Anterior cingulate cortex (tissue), 58 donors: ENCODE measurements at regions not wholly inside any gene's neighbourhood (a gene's known extent, or its start where the extent isn't known, plus 50 kb on each side); places are given as distances from the start of the nearest gene placed in this dataset.

Experiments used
- DNase-seq, 58 donors: peaks; one replicate each; lab custom pipeline; 2025; lab: John Stamatoyannopoulos, UW

DNA sequence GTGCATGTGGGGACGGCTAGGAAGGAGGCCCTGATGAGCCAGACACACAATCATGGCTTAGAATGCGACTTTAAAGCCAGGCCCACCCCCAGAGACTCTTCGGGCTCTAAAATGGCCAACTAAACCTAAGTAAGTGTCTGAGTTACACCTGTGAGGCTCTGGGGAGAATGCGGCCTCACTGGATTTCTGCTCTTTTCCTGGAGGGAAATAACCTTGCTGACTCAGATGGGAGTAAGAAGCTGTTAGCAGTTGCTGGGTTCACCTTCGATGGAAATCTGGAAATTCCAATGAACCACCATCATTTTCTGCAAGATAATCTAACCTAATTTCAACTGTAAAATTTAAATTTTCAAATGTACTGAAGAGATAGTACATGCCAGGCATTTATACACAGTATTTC is 97.6 kb upstream of the MAML3 start:
- DNase-seq, result no peak

DNA sequence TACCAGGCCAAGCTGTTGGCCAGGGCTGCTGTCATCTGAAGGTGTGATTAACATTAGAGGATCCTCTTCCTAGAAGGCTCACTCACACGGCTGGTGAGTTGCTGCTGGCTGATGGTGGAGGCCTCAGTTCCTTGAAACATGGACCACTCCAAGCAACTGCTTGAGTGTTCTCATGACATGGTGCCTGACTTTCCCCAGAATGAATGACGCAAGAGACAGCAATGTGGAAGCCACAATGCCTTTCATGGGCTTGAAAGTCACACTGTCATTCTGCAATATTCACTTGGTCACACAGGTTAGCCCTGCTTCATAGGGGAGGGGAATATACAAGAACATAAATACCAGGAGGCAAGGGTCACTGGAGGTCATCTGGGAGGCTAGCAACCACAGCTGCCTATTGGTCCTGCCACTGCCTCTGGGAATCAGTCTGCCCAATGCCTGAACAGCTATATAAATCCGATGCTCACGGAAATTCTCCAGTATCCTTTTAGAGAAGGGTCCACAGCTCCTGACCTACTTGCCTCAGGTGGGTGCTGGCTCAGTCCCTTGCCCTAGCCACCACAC is 97.1 kb upstream of the MAML3 start:
- DNase-seq, result no peak

DNA sequence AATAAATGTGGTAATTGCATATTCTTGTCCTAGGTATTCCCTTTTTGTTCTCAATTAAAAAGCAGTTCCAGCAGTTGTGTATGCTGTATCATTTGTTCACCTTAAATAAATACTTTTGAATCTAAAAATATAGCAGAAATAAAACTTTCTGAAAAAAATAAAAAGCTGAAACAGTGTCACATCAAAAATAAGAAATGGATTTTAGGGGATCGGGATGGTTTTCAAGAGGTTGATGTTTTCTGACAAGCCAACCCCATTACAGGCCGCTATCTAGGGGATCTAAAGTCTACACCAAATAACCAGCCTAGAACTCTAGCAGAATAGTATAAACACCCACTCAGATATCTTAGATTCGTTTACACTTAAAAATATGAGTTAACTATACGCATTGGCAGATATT is 95.4 kb upstream of the MAML3 start:
- DNase-seq, result no peak

DNA sequence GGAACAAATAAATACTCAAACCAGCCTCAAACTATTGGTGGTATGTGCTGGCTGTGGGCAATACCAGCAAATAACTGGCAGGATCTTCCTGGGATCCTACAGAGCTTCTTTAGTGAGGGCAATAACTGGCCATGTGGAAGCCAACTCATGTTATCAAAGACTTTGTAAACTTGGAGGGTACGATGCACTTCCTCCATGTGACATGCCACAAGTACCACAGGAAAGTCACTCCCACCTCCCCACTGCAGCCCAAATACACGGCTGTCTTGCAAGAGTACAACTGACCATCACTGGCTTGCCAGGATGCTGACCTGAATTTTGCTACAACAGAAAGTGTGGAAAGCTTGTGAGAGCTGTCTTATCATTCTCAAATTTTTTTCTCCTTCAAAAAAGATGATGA is 93.3 kb upstream of the MAML3 start:
- no peak for DNase-seq

DNA sequence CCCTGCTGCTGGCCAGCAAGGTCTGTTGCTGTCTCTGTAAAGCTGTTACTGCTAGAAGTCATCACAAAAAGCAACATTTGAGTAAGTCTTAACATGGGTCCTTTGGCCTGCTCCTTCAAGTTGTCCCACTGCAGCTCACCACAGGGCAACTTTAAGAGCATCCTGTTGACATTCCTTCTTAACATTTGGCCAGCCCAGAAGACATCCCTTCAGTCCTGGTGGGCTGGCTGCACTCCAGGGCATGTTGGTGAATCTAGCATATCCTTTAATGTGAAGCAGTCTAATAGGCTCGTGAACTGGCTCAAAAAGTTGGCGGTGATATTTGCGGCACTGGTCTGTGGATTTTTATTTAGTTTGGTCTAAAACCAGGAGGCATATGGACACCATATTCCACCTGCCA is 92.2 kb upstream of the MAML3 start:
- no peak for DNase-seq

DNA sequence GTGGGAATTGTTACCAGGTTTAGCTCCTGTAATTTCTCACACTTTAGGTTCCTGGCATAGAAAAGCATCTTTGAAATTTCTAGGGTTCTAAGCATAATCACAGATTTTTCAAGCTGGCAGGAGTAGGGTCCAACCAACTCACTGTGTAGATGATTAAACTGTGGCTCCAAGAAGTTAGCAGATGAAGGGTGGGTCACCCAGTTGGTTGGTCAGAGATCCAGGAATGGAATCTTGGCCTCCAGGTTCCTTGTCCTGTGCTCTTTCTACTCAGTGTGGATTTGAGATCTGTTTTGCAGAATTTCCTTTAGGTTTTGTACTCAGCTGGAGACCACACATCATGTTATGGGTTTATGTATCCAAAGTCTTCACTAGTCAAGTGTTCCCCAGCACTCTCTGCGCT is 90.3 kb upstream of the MAML3 start:
- DNase-seq, result no peak

DNA sequence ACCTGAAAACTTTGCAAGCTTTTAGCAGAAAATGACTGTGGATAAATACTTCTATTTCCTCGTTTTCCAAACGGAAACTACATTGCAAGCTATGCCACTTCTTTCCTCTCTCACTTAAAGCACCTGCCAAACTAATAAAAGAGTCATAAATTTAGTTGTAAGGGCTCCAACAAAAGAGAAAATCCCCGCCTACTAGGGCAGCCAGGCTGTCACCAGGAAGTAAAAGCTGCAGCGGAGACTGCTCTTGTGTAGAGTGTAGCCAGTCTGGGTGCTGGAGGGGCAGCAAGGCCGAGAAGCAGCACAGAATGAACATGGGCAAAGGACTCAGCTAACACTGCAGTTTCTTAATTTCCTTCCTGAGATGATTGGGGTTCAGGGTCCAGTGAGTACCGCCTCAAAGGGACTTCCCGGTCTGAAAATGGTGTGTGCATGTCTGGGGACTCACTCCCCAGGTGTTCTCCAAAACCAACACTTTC is 89.3 kb upstream of the MAML3 start:
- DNase-seq, result no peak

DNA sequence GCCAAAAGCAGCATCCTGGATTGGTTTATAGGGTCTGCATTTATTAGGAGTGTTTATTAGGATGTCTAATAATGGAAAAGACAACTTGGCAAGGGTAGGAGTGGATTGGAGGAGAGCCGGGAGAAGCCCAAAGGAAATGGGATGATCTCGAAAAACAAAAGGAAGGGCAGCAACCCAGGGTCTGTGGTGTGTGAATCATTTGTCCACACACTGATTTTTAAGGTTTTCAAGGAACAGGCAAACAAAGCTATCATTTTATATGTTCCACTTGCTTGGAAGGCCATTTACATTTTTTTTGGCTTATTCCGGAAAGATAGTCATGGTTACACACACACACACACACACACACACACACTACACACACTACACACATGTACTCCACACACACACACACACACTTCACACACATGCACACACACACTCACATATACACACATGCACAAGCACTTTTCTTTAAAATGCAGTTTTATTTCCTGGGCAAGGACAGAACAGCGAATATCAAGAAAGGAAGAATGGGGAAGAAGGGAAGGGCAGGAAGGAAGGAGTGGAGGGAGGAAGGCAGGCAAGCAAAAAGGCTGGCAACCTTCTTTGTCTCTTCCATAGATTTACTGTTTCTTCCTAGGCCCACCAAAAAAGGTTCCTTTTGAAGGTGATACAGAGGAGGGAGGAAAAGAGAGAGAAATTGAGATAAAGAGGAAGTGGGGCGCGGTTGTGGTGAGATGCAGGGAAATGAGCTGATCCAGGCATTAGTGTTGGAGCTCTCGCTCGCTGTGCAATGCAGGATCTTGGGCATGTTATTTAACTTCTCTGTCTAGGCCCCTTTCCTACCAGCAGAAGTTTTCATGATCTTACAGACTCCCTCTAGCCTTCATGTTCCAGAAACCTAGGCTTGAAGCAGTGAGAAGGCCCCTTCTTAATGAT is 88.6 kb upstream of the MAML3 start:
- no peak for DNase-seq

DNA sequence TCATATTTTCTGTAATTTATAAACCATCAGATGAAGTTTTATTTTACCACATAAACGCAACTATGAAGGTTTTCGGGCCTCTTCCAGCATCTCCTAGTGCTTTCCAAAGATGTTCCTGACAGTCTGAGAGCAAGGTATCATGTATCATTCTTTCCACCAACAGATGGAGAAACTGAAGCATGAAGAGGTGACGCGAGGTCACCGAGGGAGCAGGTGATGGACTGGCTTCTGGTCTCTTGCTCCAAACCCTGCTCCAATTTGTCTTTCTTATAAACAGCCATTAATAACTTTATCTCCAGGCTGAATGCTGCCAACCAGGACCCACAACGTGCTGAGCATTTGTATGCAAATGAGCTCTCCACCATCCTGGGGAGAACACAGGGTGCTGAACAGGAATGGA is 86.3 kb upstream of the MAML3 start:
- DNase-seq, result no peak

DNA sequence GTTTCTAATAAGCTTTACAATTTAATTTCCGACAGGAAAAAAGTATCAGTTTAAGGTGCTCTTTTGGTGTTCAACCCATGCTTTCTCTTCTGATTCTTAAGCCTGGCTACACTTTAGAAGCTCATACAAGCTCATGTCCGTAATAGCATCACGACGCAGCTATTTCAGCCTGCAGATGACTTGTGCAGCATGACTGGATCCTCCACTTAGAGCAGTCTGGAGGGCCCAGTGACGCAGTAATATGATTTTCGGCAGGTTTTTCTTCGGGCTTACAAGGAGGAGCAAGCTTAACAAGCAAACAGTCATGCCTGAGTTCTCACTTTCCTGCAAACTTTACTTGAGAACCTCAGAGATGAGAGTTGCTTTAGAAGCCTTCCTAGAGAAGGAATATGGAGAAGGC is 85.3 kb upstream of the MAML3 start:
- DNase-seq, result no peak

DNA sequence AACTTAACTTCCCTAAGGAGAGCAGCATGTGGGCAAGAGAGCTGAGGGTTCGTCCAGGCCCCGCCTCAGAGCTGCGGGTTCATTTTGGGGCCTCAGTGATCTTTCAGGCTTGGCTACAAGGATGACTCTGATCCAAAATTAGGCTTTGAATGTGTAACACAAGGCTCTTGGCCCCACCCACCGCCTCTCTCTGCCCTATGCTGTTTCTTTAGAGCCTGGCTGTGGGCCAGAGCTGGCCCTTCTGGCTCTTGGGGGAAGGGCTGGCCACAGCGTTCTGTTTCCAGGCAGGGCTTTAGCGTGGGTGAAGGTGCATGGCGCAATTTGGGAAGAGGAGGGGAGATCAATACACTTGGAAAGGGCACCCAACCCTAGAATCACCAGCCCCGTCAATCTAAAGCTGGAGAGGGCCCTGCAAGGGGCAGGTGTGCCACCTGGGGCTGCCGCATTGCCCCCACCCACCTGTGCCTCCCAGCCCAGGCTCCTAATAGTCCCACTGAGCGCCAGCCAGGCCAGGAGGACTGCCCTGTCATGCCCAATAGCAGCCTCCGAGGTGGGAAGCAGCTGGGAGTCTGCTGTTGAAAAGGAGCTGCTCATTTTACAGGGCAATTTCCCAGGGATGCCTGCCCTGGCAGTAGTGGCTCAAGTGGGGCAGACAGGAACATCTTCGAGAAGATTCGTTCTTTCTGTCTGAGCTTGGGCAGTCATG is 84.5 kb upstream of the MAML3 start:
- DNase-seq, result peak in 37 of 58 donors; percentile 9 to 74 (median 33)

DNA sequence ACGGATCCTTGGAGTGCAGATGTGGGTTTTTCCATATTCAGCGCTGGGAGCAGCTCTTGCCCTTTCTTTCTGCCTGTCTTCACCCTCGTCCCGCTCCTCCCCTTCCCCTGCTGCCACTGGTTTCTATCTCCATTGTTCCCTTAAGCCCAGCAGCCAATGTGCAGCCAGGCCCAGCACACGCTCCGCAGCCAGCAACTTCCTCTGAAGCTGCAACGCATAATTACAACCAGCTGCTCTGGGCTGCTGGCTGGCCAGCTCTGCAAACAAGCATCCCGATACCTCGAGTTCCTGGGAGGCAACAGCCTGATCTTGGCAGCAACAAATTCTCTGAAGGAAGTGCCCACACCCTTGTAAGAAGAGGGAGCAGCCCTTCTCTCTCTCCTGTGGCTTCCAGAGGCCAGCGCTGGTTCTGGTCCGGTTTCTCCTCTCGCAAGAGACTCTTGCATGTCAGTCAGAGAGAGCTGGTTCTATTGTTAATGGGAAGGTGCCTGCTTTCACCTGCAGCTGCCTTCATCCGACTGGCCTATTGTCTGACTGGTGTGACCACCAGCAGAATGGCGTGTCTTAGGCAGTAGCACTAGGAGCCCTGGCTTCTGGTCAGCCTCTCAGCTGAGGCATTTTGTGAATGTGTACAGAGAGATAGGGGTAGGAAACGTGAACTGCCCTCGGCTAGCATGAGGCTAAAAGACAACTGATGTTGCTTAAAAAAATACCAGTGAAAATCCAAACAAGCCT is 83.8 kb upstream of the MAML3 start:
- peak in 55 of 58 donors; percentile 5 to 81 (median 55) for DNase-seq

DNA sequence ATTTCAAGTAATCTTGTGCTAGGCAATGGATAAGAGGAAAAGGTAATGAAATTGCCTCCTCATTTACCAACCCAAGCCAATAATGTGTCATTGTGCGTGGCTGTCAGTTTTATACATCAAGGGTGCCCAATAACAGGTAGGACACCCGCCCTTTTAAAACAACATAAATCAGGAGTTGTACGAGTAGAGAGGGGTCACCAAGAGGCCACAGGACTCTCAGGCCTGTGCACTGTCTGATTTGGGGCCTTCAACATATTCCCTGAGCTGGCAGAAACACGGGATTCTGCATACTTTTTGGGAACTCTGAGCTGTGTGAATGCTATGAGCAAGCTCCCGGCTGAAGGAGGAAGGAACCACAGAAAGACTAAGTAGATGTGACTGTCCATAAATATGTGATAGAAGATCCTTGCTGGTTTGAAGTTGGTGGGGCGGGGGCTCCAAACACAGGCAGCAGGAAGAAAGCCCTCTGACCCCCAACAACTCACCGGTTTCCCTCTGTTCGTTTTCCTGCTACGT is 82.7 kb upstream of the MAML3 start:
- DNase-seq, result no peak

DNA sequence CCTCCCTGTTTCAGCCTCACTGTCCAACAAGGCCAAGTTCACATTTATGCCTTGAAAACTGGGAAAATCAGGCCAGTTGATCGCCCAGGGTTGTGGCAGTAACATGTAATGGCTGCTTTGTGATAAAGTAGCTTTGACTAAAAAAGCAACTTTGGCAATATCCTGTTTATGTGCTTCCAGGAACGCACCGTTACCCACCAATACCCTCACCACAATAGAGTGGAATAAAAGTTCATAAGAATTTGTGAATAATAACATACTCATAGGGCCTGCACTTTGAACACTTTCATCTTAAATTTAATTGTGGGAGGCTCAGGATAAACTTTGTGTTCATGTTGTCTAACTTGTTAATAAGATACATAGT is 80.7 kb upstream of the MAML3 start:
- no peak for DNase-seq

DNA sequence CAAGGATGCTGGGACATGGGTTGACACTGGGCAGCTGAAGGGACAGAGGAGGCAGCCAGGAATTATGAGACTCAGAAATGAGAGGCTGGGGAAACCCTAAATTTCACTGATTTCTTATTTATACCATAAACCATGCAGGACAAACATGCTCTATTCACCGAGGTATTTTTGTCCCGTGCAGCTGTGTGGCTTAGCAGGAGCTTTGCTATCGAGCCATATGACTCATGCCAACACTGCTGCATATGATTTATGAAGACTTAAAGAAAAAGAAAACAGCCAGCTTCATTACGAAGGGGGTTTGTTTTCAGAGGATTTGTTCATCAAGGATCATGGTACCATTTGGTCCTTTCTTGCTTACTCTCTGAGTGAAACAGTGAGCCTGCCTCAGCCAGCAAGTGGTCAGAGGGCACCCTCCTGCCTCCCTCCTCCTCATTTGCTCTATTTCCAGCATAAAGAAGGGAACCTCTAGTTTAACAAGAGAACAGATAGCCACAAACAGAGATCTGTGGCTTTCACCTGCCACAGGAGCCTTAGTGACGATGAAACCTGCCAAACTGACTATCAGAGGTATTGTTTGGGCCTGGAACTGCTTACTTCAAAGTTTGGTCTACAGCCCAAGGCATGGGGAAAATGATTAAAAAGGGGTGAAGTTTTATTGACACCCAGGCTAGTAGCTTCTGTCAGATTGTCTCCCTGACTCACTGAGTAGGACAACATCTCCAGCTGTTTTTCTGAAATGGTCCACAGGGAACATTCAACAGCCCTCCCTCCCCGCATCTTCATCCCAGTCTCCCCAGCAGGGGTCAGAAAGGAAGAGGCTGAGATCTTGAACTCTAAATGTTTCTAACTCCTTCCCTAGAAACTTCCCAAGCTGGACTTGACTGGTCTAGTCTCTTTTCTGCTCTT is 80.1 kb upstream of the MAML3 start:
- DNase-seq, result no peak

DNA sequence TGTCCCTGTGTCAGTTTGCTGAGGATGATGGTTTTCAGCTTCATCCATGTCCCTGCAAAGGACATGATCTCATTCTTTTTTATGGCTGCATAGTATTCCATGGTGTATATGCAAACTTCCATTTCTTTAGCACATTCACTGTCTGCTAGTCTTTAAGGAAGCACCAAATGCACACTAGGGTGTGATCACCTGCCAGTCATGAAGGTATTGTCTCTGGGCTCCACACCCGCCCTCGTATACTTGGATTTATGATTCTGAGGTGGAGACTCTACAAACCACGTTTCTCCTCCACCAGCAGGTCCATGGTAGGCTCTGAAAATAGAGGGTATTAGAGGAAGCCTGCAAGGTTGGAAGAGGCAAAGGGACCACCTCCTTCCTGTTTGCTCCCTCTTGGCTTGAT is 75.9 kb upstream of the MAML3 start:
- no peak for DNase-seq

DNA sequence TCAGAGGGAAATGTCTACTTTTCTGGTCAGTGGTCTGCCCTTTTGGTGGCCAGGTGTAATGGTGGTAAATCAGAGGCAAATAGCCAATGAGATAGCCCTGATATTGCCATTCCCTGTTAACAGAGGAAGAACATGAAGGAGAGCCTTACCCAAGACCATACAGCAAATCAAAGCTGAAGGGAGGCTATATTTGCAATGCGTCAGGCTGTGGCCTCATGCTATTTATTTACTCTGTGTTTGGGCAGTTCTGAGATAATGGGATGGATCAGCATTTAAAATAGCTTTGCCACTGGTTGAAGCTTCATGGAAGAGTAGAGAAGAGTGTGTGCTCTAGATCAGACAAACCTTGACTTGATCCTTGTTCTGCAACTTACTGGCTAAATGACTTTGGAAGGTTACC is 73.3 kb upstream of the MAML3 start:
- DNase-seq, result no peak

DNA sequence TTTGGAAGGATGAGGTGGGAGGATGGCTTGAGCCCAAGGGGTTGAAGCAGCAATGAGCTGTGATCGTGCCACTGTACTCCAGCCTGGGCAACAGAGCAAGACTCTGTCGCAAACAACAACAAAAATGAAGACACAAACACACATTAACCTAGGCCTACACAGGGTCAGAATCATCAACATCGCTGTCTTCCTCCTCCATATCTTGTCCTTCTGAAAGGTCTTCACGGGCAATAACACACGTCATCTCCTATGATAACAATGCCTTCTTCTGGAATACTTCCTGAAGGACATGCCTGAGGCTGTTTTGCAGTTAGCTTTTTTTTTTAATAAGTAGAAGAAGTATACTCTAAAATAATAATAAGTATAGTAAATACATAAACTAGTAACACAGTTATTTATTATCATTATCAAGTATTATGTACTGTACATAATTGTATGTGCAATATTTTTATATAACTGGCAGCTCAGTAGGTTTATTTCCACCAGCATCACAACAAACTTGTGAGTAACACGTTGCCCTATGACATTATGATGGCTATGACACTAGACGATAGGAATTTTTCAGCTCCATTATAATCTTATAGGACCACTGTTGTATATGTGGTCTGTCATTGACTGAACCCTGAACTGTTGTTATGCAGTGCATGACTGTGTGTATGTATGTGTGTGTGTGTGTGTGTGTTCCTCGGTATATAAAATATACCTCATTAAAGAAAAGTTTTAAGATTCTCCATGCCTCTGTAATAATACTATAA is 69.2 kb upstream of the MAML3 start:
- DNase-seq, result no peak

DNA sequence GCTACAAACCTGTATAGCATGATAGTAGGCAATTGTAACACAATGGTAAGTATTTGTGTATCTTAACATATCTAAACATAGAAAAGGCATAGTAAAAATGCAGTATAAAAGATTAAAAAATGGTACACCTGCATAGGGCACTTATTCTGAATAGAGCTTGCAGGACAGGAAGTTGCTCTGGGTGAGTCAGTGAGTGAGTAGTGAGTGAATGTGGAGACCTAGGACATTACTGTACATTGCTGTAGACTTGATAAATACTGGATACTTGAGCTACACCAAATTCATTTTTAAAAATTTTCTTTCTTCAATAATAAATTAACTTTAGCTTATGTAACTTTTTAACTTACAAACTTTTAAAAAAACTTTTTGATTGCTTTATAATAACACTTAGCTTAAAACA is 68.2 kb upstream of the MAML3 start:
- no peak for DNase-seq
